ENCODE measurements at regions not wholly inside any gene's neighbourhood (a gene's known extent, or its start where the extent isn't known, plus 50 kb on each side); places are given as distances from the start of the nearest gene placed in this dataset.

GRCh38 chr3:148344521-148344920 lies 353.2 kb upstream of the AGTR1 start:
- DNase-seq (ENCODE audit: low read depth in 1 of 2, low spot score in 1 of 2), result no peak
- Histone ChIP-seq H3K27ac (replicated peaks) (no peak overlapping the region), H3K4me3 (replicated peaks; ENCODE audit: insufficient read depth, low read length) (no peak overlapping the region), H3K27me3 (ENCODE audit: insufficient read depth, poor library complexity, severe bottlenecking) (no peaks in the 10 kb centered on the region)
- no peak for TF ChIP-seq GABPA (IDR thresholded peaks at IDR 0.05; ENCODE audit: low read depth)
- no peak for TF ChIP-seq REST (IDR thresholded peaks at IDR 0.05; ENCODE audit: insufficient replicate concordance, low read depth)
- TF ChIP-seq POLR2AphosphoS5 (IDR thresholded peaks at IDR 0.05; ENCODE audit: low read depth), result no peak
- TF ChIP-seq SPI1 (IDR thresholded peaks at IDR 0.05; ENCODE audit: borderline replicate concordance, low read depth), result no peak
- TF ChIP-seq CTCF (IDR thresholded peaks at IDR 0.05; ENCODE audit: insufficient read depth, low read length), result no peak

- Histone ChIP-seq H3K27me3 (ENCODE audit: insufficient read depth, poor library complexity, severe bottlenecking) (no peaks in the 10 kb centered on the region), H3K27ac (replicated peaks) (no peak overlapping the region), H3K4me3 (replicated peaks; ENCODE audit: insufficient read depth, low read length) (no peak overlapping the region)
- no peak for DNase-seq (ENCODE audit: low read depth in 1 of 2, low spot score in 1 of 2)
- TF ChIP-seq POLR2AphosphoS5 (IDR thresholded peaks at IDR 0.05; ENCODE audit: low read depth) (no peak), REST (IDR thresholded peaks at IDR 0.05; ENCODE audit: insufficient replicate concordance, low read depth) (no peak), CTCF (IDR thresholded peaks at IDR 0.05; ENCODE audit: insufficient read depth, low read length) (no peak), SPI1 (IDR thresholded peaks at IDR 0.05; ENCODE audit: borderline replicate concordance, low read depth) (no peak)
Observed at GRCh38 chr3:148360051-148360450, 337.7 kb upstream of the AGTR1 start.

- TF ChIP-seq POLR2AphosphoS5 (IDR thresholded peaks at IDR 0.05; ENCODE audit: low read depth) (no peak), REST (IDR thresholded peaks at IDR 0.05; ENCODE audit: insufficient replicate concordance, low read depth) (no peak), CTCF (IDR thresholded peaks at IDR 0.05; ENCODE audit: insufficient read depth, low read length) (no peak), GABPA (IDR thresholded peaks at IDR 0.05; ENCODE audit: low read depth) (no peak), SPI1 (IDR thresholded peaks at IDR 0.05; ENCODE audit: borderline replicate concordance, low read depth) (no peak)
- Histone ChIP-seq H3K27me3 (ENCODE audit: insufficient read depth, poor library complexity, severe bottlenecking) (no peaks in the 10 kb centered on the region), H3K4me3 (replicated peaks; ENCODE audit: insufficient read depth, low read length) (no peak overlapping the region), H3K27ac (replicated peaks) (no peak overlapping the region)
- no peak for DNase-seq (ENCODE audit: low read depth in 1 of 2, low spot score in 1 of 2)
Observed at GRCh38 chr3:148366743-148367410, 330.8 kb upstream of the AGTR1 start.

Measured in HL-60 (cell line).